GM12874 (cell line): ENCODE measurements at regions not wholly inside any gene's neighbourhood (a gene's known extent, or its start where the extent isn't known, plus 50 kb on each side); places are given as distances from the start of the nearest gene placed in this dataset.

Experiments used
- TF ChIP-seq, protein P1 (sequence below): IDR thresholded peaks from 2 replicates; pipeline ENCODE4 v1.5.1; 2011; ENCODE audit warnings: low read depth, mild to moderate bottlenecking, control low read depth, low read length, moderate library complexity; ENCODE audit not compliant: insufficient read depth

DNA sequence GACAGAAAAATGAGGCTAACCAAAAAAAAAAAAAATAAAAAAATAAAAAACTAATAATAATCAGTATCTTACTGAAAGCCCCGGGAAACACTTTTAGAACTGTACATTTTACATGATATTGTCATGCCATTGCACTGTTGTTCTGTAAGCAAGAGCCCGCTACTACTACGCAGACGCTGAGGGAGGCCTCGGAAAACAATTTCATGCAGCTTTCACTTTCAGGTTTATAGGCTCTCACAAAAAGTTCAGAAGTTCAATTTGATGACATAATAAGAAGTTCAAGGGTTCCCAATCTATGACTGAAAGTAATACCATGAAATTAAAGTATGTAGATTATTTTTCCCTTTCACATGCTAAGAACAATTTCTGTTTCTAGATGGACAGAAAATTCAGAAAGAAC is 318.3 kb upstream of the ITGA1 start:
- TF ChIP-seq, protein P1, sequence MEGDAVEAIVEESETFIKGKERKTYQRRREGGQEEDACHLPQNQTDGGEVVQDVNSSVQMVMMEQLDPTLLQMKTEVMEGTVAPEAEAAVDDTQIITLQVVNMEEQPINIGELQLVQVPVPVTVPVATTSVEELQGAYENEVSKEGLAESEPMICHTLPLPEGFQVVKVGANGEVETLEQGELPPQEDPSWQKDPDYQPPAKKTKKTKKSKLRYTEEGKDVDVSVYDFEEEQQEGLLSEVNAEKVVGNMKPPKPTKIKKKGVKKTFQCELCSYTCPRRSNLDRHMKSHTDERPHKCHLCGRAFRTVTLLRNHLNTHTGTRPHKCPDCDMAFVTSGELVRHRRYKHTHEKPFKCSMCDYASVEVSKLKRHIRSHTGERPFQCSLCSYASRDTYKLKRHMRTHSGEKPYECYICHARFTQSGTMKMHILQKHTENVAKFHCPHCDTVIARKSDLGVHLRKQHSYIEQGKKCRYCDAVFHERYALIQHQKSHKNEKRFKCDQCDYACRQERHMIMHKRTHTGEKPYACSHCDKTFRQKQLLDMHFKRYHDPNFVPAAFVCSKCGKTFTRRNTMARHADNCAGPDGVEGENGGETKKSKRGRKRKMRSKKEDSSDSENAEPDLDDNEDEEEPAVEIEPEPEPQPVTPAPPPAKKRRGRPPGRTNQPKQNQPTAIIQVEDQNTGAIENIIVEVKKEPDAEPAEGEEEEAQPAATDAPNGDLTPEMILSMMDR, result no peak

DNA sequence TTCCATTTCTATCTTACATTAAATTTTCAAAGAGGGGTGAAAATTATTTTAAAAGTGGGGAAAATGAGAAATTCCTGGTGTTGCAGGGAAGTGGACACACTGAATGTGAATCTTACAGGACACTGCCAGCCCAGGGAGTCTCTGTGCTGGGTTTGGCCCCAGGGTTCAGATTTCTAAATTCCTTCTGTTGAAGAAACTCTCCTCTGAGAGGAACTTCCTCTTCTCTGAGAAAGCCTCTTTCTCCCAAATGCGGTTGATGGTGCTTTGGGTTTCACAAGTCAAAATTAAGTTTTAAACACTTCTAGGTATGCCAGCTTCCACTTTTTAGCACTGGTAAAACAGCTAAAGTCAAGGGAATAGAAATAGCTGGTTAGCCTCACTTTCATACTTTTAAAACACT is 317.9 kb upstream of the ITGA1 start:
- TF ChIP-seq, protein P1, result no peak

DNA sequence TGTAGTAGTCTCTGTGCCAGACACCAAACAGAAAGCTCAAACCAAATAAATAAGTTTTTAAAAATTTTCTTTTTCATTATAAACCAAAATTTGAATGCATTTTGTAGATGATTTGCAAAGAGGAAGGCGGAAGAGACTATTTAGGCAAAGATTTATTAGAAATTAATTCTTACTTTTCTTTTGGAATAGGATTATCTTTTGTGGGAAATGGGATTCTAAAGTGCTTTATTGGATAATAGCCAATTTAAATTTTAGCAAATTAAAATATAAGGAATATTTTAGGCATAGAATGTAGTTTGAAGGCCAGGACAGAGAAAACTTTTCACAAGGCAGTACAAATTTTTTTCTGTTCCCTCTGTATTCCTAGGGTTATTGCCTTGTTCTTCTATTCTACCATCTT is 311.4 kb upstream of the ITGA1 start:
- TF ChIP-seq, protein P1, result no peak

DNA sequence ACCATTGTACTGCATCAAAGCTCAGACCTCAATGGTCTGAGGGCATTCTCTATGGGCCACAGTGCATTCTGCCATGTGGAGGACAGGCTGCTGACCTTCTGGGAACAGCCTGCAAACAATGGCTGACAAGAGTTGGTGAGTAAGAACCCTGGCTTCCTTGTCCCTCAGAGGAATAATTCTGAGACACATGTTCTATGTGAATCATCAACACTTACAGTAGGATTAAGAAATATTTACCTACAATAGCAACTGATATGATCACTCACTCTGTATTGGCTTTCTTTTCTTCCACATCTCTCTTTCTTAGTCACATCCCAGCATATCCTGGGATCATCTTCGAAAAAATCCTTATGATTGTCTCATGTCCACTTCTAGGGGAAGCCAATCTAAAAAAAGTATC is 306.5 kb upstream of the ITGA1 start:
- TF ChIP-seq, protein P1, result no peak

DNA sequence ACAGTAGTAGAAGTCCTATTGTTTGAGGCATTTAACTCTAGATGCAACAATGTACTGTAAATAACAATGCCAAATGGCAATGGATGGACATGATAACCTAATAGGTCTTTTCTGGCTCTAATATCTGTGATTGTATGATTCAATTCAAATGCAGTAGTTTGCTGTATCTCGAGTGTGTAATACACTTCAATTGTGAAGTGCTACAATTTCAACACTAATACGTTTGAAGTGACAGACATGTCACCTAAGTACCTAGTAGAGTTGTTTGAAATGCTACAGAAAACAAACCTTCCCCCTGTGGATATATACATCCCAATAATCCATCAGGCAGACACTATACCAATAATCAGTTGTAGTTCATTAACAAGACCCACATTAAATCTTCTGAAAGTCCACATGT is 305.9 kb upstream of the ITGA1 start:
- TF ChIP-seq, protein P1, result no peak

DNA sequence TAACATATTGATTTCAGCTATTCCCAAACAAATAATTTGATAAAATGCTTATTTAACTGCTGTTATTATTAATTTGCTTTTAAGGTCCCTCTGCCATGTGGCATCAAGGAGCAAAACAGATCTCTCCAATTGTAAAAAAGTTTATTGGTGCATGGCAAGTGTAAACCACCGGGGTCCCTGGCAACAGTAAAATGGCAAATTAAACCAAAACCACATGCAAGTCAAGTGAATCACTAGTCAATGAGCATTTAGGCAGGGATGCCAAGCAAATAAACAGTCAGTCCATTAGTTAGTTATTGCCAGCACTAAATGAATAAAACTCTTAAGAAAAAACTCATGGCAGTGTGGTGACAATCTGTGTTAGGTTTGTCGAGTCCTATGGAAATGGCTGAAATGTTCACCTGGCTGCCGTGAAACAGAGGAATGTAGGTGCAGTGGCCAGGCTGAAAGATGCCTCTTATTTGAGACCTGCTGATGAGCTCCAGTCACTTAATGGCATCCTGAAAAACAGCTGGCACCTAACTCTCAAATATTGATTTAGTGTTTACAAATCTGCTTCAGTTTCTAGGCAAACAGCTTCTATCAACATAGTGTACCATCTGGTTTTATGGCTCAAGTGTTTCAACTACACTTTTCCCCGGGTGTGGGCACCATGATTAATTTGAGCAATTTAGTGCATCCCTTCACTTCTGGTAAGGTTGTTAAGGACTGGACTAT is 296.5 kb upstream of the ITGA1 start:
- TF ChIP-seq, protein P1, result no peak

- TF ChIP-seq, protein P1, result no peak
Observed at GRCh38 chr5:52491818-52492217, 295.9 kb upstream of the ITGA1 start.
